ENCODE measurements at regions not wholly inside any gene's neighbourhood (a gene's known extent, or its start where the extent isn't known, plus 50 kb on each side); places are given as distances from the start of the nearest gene placed in this dataset.

- Histone ChIP-seq H3K4me1 (ENCODE audit: control insufficient read depth in 1 of 2, insufficient read depth in 2 of 2, low read length in 2 of 2) (no peaks in the 10 kb centered on the region), H3K9ac (ENCODE audit: low read length) (no peak overlapping the region), H3K4me2 (ENCODE audit: low read length) (no peak overlapping the region), H3K36me3 (ENCODE audit: control insufficient read depth in 1 of 2, insufficient read depth in 2 of 2, low read length in 2 of 2) (no peaks in the 10 kb centered on the region), H4K12ac (ENCODE audit: low read depth, low read length) (no peak overlapping the region), H2AFZ (ENCODE audit: insufficient read depth, low read length, poor library complexity) (no peak overlapping the region), H3K4me3 (ENCODE audit: low read depth, low read length) (no peak overlapping the region), H3K79me1 (ENCODE audit: low read length) (no peaks in the 10 kb centered on the region), H4K8ac (ENCODE audit: low read depth, low read length) (no peak overlapping the region), H3K27ac (ENCODE audit: low read depth, low read length) (no peak overlapping the region), H3K4ac (ENCODE audit: low read depth, low read length) (no peak overlapping the region), H2AK5ac (ENCODE audit: low read length) (no peak overlapping the region), H3K27me3 (ENCODE audit: insufficient read depth, low read length) (no peaks in the 10 kb centered on the region), H4K91ac (ENCODE audit: low read depth, low read length) (no peak overlapping the region), H2BK5ac (ENCODE audit: low read depth, low read length, poor library complexity) (no peak overlapping the region), H3K14ac (ENCODE audit: low read length) (no peak overlapping the region), H2BK120ac (ENCODE audit: insufficient read depth, low read length, poor library complexity) (no peak overlapping the region), H3K18ac (ENCODE audit: low read length) (no peak overlapping the region), H3K23ac (ENCODE audit: low read length) (no peak overlapping the region), H3K79me2 (ENCODE audit: control insufficient read depth, insufficient read depth, low read length, poor library complexity) (no peaks in the 10 kb centered on the region), H2BK12ac (ENCODE audit: low read length) (no peak overlapping the region), H3K9me3 (ENCODE audit: insufficient read depth, low read depth, low read length) (no peaks in the 10 kb centered on the region)
- no CpG with 5 or more reads among the region's 6 CpGs for WGBS (ENCODE audit: extremely low coverage, insufficient coverage, insufficient read length)
- DNase-seq: no peak
Observed at GRCh38 chr3:81888914-81889557, 127.6 kb upstream of the GBE1 start.

- Histone ChIP-seq H3K14ac (ENCODE audit: low read length) (no peak overlapping the region), H2BK120ac (ENCODE audit: insufficient read depth, low read length, poor library complexity) (no peak overlapping the region), H4K8ac (ENCODE audit: low read depth, low read length) (no peak overlapping the region), H3K36me3 (ENCODE audit: control insufficient read depth in 1 of 2, insufficient read depth in 2 of 2, low read length in 2 of 2) (no peaks in the 10 kb centered on the region), H3K4me3 (ENCODE audit: low read depth, low read length) (no peak overlapping the region), H4K12ac (ENCODE audit: low read depth, low read length) (no peak overlapping the region), H4K91ac (ENCODE audit: low read depth, low read length) (no peak overlapping the region), H3K4me1 (ENCODE audit: control insufficient read depth in 1 of 2, insufficient read depth in 2 of 2, low read length in 2 of 2) (no peaks in the 10 kb centered on the region), H3K9ac (ENCODE audit: low read length) (no peak overlapping the region), H3K27me3 (ENCODE audit: insufficient read depth, low read length) (no peaks in the 10 kb centered on the region), H2BK5ac (ENCODE audit: low read depth, low read length, poor library complexity) (no peak overlapping the region), H3K9me3 (ENCODE audit: insufficient read depth, low read depth, low read length) (no peaks in the 10 kb centered on the region), H3K4me2 (ENCODE audit: low read length) (no peak overlapping the region), H3K79me1 (ENCODE audit: low read length) (no peaks in the 10 kb centered on the region), H3K27ac (ENCODE audit: low read depth, low read length) (no peak overlapping the region), H2AK5ac (ENCODE audit: low read length) (no peak overlapping the region), H3K18ac (ENCODE audit: low read length) (no peak overlapping the region), H2AFZ (ENCODE audit: insufficient read depth, low read length, poor library complexity) (no peak overlapping the region), H3K23ac (ENCODE audit: low read length) (no peak overlapping the region), H3K4ac (ENCODE audit: low read depth, low read length) (no peak overlapping the region), H2BK12ac (ENCODE audit: low read length) (no peak overlapping the region), H3K79me2 (ENCODE audit: control insufficient read depth, insufficient read depth, low read length, poor library complexity) (no peaks in the 10 kb centered on the region)
- no peak for DNase-seq
Observed at GRCh38 chr3:81887448-81887847, 126.0 kb upstream of the GBE1 start.

GRCh38 chr3:81886081-81886480 lies 124.6 kb upstream of the GBE1 start:
- Histone ChIP-seq H3K4ac (ENCODE audit: low read depth, low read length) (no peak overlapping the region), H3K23ac (ENCODE audit: low read length) (no peak overlapping the region), H4K8ac (ENCODE audit: low read depth, low read length) (no peak overlapping the region), H2BK12ac (ENCODE audit: low read length) (no peak overlapping the region), H3K79me1 (ENCODE audit: low read length) (no peaks in the 10 kb centered on the region), H3K79me2 (ENCODE audit: control insufficient read depth, insufficient read depth, low read length, poor library complexity) (no peaks in the 10 kb centered on the region), H3K14ac (ENCODE audit: low read length) (no peak overlapping the region), H3K4me3 (ENCODE audit: low read depth, low read length) (no peak overlapping the region), H3K9me3 (ENCODE audit: insufficient read depth, low read depth, low read length) (no peaks in the 10 kb centered on the region), H3K4me2 (ENCODE audit: low read length) (no peak overlapping the region), H3K4me1 (ENCODE audit: control insufficient read depth in 1 of 2, insufficient read depth in 2 of 2, low read length in 2 of 2) (no peaks in the 10 kb centered on the region), H3K18ac (ENCODE audit: low read length) (no peak overlapping the region), H3K36me3 (ENCODE audit: control insufficient read depth in 1 of 2, insufficient read depth in 2 of 2, low read length in 2 of 2) (no peaks in the 10 kb centered on the region), H3K27me3 (ENCODE audit: insufficient read depth, low read length) (no peaks in the 10 kb centered on the region), H3K9ac (ENCODE audit: low read length) (no peak overlapping the region), H2AK5ac (ENCODE audit: low read length) (no peak overlapping the region), H4K12ac (ENCODE audit: low read depth, low read length) (no peak overlapping the region), H2BK120ac (ENCODE audit: insufficient read depth, low read length, poor library complexity) (no peak overlapping the region), H3K27ac (ENCODE audit: low read depth, low read length) (no peak overlapping the region), H2AFZ (ENCODE audit: insufficient read depth, low read length, poor library complexity) (no peak overlapping the region), H2BK5ac (ENCODE audit: low read depth, low read length, poor library complexity) (no peak overlapping the region), H4K91ac (ENCODE audit: low read depth, low read length) (no peak overlapping the region)
- no peak for DNase-seq
- WGBS (ENCODE audit: extremely low coverage, insufficient coverage, insufficient read length): no CpG with 5 or more reads among the region's 2 CpGs

GRCh38 chr3:81884791-81885190 lies 123.3 kb upstream of the GBE1 start:
- Histone ChIP-seq H3K36me3 (ENCODE audit: control insufficient read depth in 1 of 2, insufficient read depth in 2 of 2, low read length in 2 of 2) (no peaks in the 10 kb centered on the region), H3K27ac (ENCODE audit: low read depth, low read length) (no peak overlapping the region), H4K8ac (ENCODE audit: low read depth, low read length) (no peak overlapping the region), H3K14ac (ENCODE audit: low read length) (no peak overlapping the region), H2BK5ac (ENCODE audit: low read depth, low read length, poor library complexity) (no peak overlapping the region), H3K79me2 (ENCODE audit: control insufficient read depth, insufficient read depth, low read length, poor library complexity) (no peaks in the 10 kb centered on the region), H3K18ac (ENCODE audit: low read length) (no peak overlapping the region), H4K91ac (ENCODE audit: low read depth, low read length) (no peak overlapping the region), H3K4me3 (ENCODE audit: low read depth, low read length) (no peak overlapping the region), H3K23ac (ENCODE audit: low read length) (no peak overlapping the region), H4K12ac (ENCODE audit: low read depth, low read length) (no peak overlapping the region), H3K4me2 (ENCODE audit: low read length) (no peak overlapping the region), H3K4ac (ENCODE audit: low read depth, low read length) (no peak overlapping the region), H3K27me3 (ENCODE audit: insufficient read depth, low read length) (no peaks in the 10 kb centered on the region), H3K9me3 (ENCODE audit: insufficient read depth, low read depth, low read length) (no peaks in the 10 kb centered on the region), H3K79me1 (ENCODE audit: low read length) (no peaks in the 10 kb centered on the region), H2AK5ac (ENCODE audit: low read length) (no peak overlapping the region), H3K4me1 (ENCODE audit: control insufficient read depth in 1 of 2, insufficient read depth in 2 of 2, low read length in 2 of 2) (no peaks in the 10 kb centered on the region), H2AFZ (ENCODE audit: insufficient read depth, low read length, poor library complexity) (no peak overlapping the region), H3K9ac (ENCODE audit: low read length) (no peak overlapping the region), H2BK120ac (ENCODE audit: insufficient read depth, low read length, poor library complexity) (no peak overlapping the region), H2BK12ac (ENCODE audit: low read length) (no peak overlapping the region)
- WGBS (ENCODE audit: extremely low coverage, insufficient coverage, insufficient read length): no CpG with 5 or more reads among the region's 3 CpGs
- DNase-seq: no peak

Measured in trophoblast cell (in vitro differentiated cells and primary cell).